Ammon's horn (tissue), 1 donor: ENCODE measurements at regions not wholly inside any gene's neighbourhood (a gene's known extent, or its start where the extent isn't known, plus 50 kb on each side); places are given as distances from the start of the nearest gene placed in this dataset.

Experiments
- DNase-seq: peaks from one replicate; pipeline ENCODE4 v3.0.0-alpha.2; 2016; ENCODE audit warnings: low spot score

- no peak for DNase-seq
Observed at GRCh38 chr1:87225171-87225570, 103.5 kb upstream of the LMO4 start.

- DNase-seq = peak; percentile 25
Observed at GRCh38 chr1:87226341-87226760, 102.3 kb upstream of the LMO4 start.

- no peak for DNase-seq
Observed at GRCh38 chr1:87227651-87228050, 101.0 kb upstream of the LMO4 start.

- no peak for DNase-seq
Observed at GRCh38 chr1:87230501-87230900, 98.2 kb upstream of the LMO4 start.

- DNase-seq = no peak
Observed at GRCh38 chr1:87231703-87232367, 96.8 kb upstream of the LMO4 start.

GRCh38 chr1:87236585-87236984 is 92.1 kb upstream of the LMO4 start:
- DNase-seq = no peak

- DNase-seq = no peak
Observed at GRCh38 chr1:87239997-87240605, 88.6 kb upstream of the LMO4 start.

GRCh38 chr1:87240661-87241285 is 87.9 kb upstream of the LMO4 start:
- peak; percentile 81 for DNase-seq

- no peak for DNase-seq
Observed at GRCh38 chr1:87242445-87243185, 86.1 kb upstream of the LMO4 start.

GRCh38 chr1:87243573-87243972 is 85.1 kb upstream of the LMO4 start:
- no peak for DNase-seq

GRCh38 chr1:87246436-87246835 is 82.2 kb upstream of the LMO4 start:
- no peak for DNase-seq

- DNase-seq = no peak
Observed at GRCh38 chr1:87249803-87250202, 78.9 kb upstream of the LMO4 start.

- no peak for DNase-seq
Observed at GRCh38 chr1:87250336-87250735, 78.3 kb upstream of the LMO4 start.

- no peak for DNase-seq
Observed at GRCh38 chr1:87252406-87252805, 76.3 kb upstream of the LMO4 start.

- no peak for DNase-seq
Observed at GRCh38 chr1:87262688-87263087, 66.0 kb upstream of the LMO4 start.

- DNase-seq = no peak
Observed at GRCh38 chr1:87263281-87263680, 65.4 kb upstream of the LMO4 start.

- DNase-seq = no peak
Observed at GRCh38 chr1:87263785-87264184, 64.9 kb upstream of the LMO4 start.

- no peak for DNase-seq
Observed at GRCh38 chr1:87264976-87265375, 63.7 kb upstream of the LMO4 start.

GRCh38 chr1:87265786-87266185 is 62.9 kb upstream of the LMO4 start:
- no peak for DNase-seq

- no peak for DNase-seq
Observed at GRCh38 chr1:87268111-87268510, 60.6 kb upstream of the LMO4 start.

GRCh38 chr1:87269921-87270320 is 58.8 kb upstream of the LMO4 start:
- no peak for DNase-seq

- no peak for DNase-seq
Observed at GRCh38 chr1:87273291-87273690, 55.4 kb upstream of the LMO4 start.

- DNase-seq = no peak
Observed at GRCh38 chr1:87274851-87275250, 53.8 kb upstream of the LMO4 start.
